ENCODE measurements at regions not wholly inside any gene's neighbourhood (a gene's known extent, or its start where the extent isn't known, plus 50 kb on each side); places are given as distances from the start of the nearest gene placed in this dataset.

- TF ChIP-seq CTCF (optimal IDR thresholded peaks at IDR 0.05 in 1 of 3, IDR thresholded peaks at IDR 0.05 in 1 of 3, conservative IDR thresholded peaks at IDR 0.05 in 1 of 3; ENCODE audit: extremely low read depth in 1 of 3, insufficient read depth in 2 of 3, low read length in 3 of 3) (no peak), EZH2 (IDR thresholded peaks at IDR 0.05; ENCODE audit: low read length) (no peak)
Measured at GRCh38 chr16:85435286-85435685, 177.8 kb upstream of the GSE1 start.
